ENCODE measurements at regions not wholly inside any gene's neighbourhood (a gene's known extent, or its start where the extent isn't known, plus 50 kb on each side); places are given as distances from the start of the nearest gene placed in this dataset.
"Not testable (repeated sequence)": the region's sequence is repeated elsewhere in the genome, so short reads cannot be mapped to it uniquely, and the experiment has no call there.

DNA sequence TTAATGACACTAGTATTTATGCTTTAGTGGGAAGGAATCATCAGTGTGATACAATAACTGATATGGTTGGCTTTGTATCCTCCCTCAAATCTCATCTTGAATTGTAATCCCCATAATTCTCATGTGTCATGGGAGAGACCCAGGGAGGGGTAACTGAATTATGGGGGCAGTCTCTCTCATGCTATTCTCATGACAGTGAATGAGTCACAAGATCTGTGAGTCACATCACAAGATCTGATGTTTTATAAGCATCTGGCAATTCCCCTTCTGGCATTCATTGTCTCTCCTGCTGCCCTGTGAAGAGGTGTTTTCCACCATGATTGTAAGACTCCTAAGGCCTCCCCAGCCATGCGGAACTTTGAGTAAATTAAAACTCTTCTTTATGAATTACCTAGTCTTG, 1760.3 kb downstream of the NCAM2 start:
- H3K9me3 Mint-ChIP-seq: no peaks in the 10 kb centered on the region
- no peaks in the 10 kb centered on the region for H3K27me3 Mint-ChIP-seq
- H3K4me1 Mint-ChIP-seq: no peaks in the 10 kb centered on the region
- H3K4me3 Mint-ChIP-seq: no peak overlapping the region
- DNase-seq (no peak), ATAC-seq (ENCODE audit: low read depth in 2 of 2) (no peak)
- no peaks in the 10 kb centered on the region for H3K36me3 Mint-ChIP-seq
- no peak overlapping the region for H3K27ac Mint-ChIP-seq

DNA sequence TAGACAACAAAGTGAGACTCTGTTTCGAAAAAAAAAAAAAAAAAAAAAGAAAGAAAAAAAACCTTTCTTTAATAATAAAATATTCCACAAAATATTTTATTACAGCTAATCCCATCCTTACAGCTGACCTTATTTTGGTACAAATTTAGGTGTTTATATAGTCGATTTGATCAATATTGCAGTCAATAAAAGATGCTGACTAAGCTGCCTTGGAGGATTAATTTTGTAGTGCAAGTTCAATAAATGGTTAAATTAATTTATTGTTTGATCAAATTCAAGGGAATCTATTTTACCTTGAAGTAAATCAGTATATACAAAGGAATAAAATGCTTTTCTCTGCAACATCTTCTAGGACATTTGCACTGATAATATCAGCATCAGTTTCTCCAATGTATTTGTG, 1764.3 kb downstream of the NCAM2 start:
- H3K36me3 Mint-ChIP-seq: no peaks in the 10 kb centered on the region
- peaks cover 0 to 7% (median 2%) of the 10 kb centered on the region in 7 donors for H3K9me3 Mint-ChIP-seq
- H3K27me3 Mint-ChIP-seq: no peaks in the 10 kb centered on the region
- ATAC-seq (ENCODE audit: low read depth in 2 of 2) (no peak), DNase-seq (no peak)
- no peak overlapping the region for H3K4me3 Mint-ChIP-seq
- H3K27ac Mint-ChIP-seq: no peak overlapping the region
- no peaks in the 10 kb centered on the region for H3K4me1 Mint-ChIP-seq

DNA sequence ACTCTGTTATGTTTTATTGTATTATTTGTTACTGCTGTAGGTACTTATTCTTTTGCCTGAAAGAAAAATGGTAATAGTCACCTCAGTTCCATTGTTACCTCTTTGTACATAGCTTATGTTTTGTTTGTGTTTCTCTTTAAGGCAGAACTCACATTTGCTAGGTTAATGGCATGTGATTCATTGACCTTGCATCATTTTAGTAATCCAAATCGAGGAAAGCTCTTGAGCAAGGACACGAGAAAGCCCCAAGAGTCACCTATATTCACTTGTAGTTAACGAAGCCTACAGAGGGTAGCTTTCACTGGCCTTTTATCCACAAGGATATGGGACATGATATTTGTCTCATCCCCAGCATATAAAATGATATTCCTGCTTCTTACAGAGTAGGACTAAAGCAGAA, 1765.2 kb downstream of the NCAM2 start:
- Mint-ChIP-seq H3K9me3 (peaks cover 0 to 7% (median 2%) of the 10 kb centered on the region in 7 donors), H3K27me3 (no peaks in the 10 kb centered on the region), H3K27ac (no peak overlapping the region), H3K4me3 (no peak overlapping the region), H3K36me3 (no peaks in the 10 kb centered on the region), H3K4me1 (no peaks in the 10 kb centered on the region)
- DNase-seq: no peak
- no peak for ATAC-seq (ENCODE audit: low read depth in 2 of 2)

DNA sequence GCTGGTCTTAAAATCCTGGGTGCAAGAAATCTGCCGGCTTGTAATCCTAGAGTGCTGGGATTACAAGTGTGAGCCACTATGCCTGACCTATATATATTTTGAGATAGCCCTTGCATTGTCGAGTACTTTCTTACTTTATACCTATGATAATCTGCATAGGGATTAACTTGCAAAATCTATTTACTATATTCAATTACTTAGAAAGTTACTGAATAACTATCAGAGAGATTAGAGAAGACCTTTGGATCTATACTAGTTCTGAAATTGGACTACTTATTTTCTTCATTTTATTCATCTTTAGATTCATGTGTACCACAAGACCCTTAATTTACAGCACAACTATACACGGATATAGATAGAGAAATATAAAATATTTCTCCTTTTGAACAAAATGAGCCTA, 1766.0 kb downstream of the NCAM2 start:
- no peak for ATAC-seq (ENCODE audit: low read depth in 2 of 2)
- Mint-ChIP-seq H3K9me3 (peaks cover 0 to 7% (median 2%) of the 10 kb centered on the region in 7 donors), H3K36me3 (no peaks in the 10 kb centered on the region), H3K4me1 (no peaks in the 10 kb centered on the region), H3K4me3 (no peak overlapping the region), H3K27me3 (no peaks in the 10 kb centered on the region), H3K27ac (no peak overlapping the region)
- no peak for DNase-seq

DNA sequence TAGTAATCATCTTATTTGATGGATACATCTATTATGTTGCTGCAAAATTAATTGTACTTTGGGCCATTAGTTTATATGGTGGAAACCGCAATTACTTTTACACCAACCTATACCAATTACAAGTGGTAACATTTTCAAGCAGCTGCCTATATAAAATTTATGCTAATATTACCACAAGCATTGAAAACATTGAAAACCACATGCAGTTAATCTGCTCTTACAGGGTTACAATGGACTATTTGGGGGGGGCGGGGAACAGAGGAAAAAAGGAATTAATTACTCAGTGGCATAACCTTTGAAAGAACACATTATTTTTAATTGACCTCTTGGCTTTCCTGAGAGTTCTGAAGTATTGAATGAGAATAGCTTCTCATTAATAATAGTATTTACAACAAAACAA, 1793.2 kb downstream of the NCAM2 start:
- Mint-ChIP-seq H3K27ac (no peak overlapping the region), H3K36me3 (no peaks in the 10 kb centered on the region), H3K9me3 (peaks cover 0 to 2% (median 0%) of the 10 kb centered on the region in 7 donors), H3K27me3 (no peaks in the 10 kb centered on the region), H3K4me3 (no peak overlapping the region), H3K4me1 (peaks cover 1 to 2% (median 2%) of the 10 kb centered on the region in 3 donors)
- ATAC-seq (ENCODE audit: low read depth in 2 of 2) (no peak), DNase-seq (no peak)

DNA sequence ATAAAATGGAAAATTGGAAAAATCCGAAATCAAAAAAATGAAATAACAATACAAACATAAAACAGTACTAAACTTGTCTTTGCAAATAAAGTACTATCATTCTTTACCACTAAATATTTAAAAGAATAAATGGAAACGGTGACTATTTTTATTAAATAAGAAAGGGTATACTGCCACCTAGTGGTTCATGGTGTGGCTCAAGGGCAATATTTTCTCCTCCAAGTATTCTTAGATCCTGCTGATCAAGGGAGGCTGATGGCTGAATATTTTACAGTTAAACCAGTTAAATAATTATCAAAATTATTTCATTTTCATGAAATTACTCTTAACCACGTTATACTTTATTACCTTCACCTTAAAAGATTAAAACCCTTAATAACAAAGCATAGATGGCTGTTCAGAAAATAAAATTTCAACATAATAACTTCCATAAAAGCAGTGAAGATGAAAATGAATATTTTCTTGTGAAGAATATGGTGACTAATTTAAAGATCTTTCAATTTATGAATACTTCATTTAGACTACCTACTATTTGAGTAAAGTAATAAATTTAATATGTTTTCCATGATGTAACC, 1793.9 kb downstream of the NCAM2 start:
- Mint-ChIP-seq H3K27ac (no peak overlapping the region), H3K4me3 (no peak overlapping the region), H3K27me3 (no peaks in the 10 kb centered on the region), H3K36me3 (no peaks in the 10 kb centered on the region), H3K9me3 (peaks cover 0 to 3% (median 0%) of the 10 kb centered on the region in 7 donors), H3K4me1 (peaks cover 3 to 7% (median 4%) of the 10 kb centered on the region in 3 donors)
- peak; percentile 26 for DNase-seq
- peak in 1 of 2 donors; percentile 25 for ATAC-seq (ENCODE audit: low read depth in 2 of 2)

DNA sequence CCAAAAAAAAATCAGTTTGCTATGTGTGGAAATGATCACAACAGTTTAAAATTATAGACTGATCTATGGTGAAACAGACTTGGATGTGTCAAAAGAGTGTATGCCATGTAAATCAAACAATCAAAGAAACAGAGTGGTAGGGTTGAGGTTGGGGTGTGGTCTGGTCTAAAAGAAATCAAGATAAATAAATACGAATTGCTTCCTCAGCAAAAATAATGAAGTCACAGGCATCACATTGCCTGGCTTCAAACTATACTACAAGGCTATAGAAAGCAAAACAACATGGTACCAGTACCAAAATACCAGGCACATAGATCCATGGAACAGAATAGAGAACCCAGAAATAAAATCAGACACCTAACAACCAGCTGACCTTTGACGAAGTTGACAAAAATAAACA, 1796.9 kb downstream of the NCAM2 start:
- no peaks in the 10 kb centered on the region for H3K27me3 Mint-ChIP-seq
- ATAC-seq (ENCODE audit: low read depth in 2 of 2): no peak
- peaks cover 0 to 3% (median 0%) of the 10 kb centered on the region in 7 donors for H3K9me3 Mint-ChIP-seq
- no peaks in the 10 kb centered on the region for H3K36me3 Mint-ChIP-seq
- DNase-seq: no peak
- no peak overlapping the region for H3K4me3 Mint-ChIP-seq
- no peak overlapping the region for H3K27ac Mint-ChIP-seq
- peaks cover 3 to 7% (median 4%) of the 10 kb centered on the region in 3 donors for H3K4me1 Mint-ChIP-seq

DNA sequence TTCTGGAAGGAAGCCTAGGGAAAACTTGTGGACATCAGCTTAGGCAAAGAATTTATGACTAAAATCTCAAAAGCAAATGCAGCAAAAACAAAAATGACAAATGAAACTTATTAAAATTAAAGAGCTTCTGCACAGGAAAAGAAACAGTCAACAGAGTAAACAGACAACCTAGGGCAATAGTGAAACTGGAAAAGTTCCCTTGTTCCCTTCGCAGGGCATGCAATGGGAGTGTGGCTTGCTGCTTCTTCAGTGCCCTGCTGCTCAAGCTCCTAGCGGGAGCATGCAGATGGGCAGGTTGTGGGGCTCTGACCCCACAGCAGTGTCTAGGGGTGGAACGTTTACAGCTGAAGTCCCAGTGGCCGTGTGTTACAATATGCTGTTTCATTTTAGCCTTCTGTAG, 1797.4 kb downstream of the NCAM2 start:
- peaks cover 3 to 7% (median 4%) of the 10 kb centered on the region in 3 donors for H3K4me1 Mint-ChIP-seq
- ATAC-seq (ENCODE audit: low read depth in 2 of 2) (no peak), DNase-seq (no peak)
- no peaks in the 10 kb centered on the region for H3K36me3 Mint-ChIP-seq
- H3K4me3 Mint-ChIP-seq: peak overlapping the region in 1 of 8 donors; percentile 62
- peaks cover 0 to 3% (median 0%) of the 10 kb centered on the region in 7 donors for H3K9me3 Mint-ChIP-seq
- H3K27me3 Mint-ChIP-seq: no peaks in the 10 kb centered on the region
- H3K27ac Mint-ChIP-seq: no peak overlapping the region

DNA sequence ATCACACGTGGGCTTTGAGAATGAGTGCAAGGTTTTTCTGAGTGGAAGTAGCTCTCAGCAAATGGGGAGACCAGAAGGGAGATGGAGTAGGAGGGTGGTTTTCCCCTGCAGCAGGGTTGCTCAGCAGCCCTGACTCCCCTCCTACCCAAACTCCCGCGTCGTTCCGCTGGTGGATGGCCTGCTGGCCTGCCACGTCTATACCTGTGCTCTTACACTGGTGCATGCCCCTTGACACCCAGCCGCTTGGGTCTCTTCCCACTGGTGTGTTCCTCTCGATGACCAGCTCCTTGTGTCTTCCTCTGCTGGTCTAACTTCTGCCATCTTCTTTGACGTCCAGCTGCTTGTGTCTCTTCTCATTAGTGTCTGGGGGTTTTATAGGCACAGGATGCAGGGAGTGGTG, 1797.9 kb downstream of the NCAM2 start:
- H3K9me3 Mint-ChIP-seq: peaks cover 0 to 3% (median 0%) of the 10 kb centered on the region in 7 donors
- peaks cover 3 to 7% (median 4%) of the 10 kb centered on the region in 3 donors for H3K4me1 Mint-ChIP-seq
- DNase-seq (no peak), ATAC-seq (ENCODE audit: low read depth in 2 of 2) (no peak)
- no peaks in the 10 kb centered on the region for H3K36me3 Mint-ChIP-seq
- H3K27ac Mint-ChIP-seq: peak overlapping the region in 1 of 6 donors; percentile 66
- no peak overlapping the region for H3K4me3 Mint-ChIP-seq
- H3K27me3 Mint-ChIP-seq: no peaks in the 10 kb centered on the region

DNA sequence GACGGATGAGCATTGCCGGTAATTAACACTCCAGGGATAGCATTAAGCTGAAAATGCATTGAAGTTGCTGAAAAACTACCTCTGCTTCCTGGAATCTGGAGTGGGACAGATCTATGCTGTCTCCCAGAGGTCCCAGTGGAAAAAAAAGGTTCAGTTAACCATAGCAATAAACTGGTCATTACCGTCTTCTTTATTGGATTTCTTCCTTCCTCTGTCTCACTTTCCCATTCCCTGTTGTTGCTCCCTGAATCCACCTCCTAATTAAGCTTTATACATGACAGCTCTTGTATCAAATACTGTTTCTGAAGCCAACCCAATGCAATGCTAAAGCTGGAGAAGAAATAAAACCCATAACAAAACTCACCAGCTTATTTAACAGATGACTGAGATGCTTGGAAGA, 1805.9 kb downstream of the NCAM2 start:
- ATAC-seq (ENCODE audit: low read depth in 2 of 2) (no peak), DNase-seq (no peak)
- peaks cover 0 to 6% (median 0%) of the 10 kb centered on the region in 3 donors for H3K27me3 Mint-ChIP-seq
- H3K36me3 Mint-ChIP-seq: no peaks in the 10 kb centered on the region
- H3K9me3 Mint-ChIP-seq: peaks cover 0 to 5% (median 0%) of the 10 kb centered on the region in 7 donors
- no peaks in the 10 kb centered on the region for H3K4me1 Mint-ChIP-seq
- H3K4me3 Mint-ChIP-seq: no peak overlapping the region
- H3K27ac Mint-ChIP-seq: no peak overlapping the region

DNA sequence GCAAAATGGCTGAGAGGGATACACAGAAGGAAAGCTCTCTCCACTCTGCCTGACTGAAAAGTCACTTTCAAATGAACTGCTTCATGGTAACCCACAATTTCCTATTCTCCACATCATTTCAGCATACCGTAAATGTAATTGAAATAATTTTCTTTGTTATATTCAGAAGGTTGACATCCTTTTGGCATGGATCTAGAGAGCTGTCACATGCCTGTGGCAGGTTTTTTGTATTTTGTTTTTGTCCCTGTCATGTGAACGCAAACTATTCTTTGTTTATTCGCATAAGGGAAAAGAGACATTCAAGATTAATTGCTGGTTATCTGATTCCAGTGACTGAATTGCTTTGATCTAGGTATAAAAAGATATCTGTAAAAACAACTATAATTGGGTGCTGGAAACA, 1808.1 kb downstream of the NCAM2 start:
- no peak overlapping the region for H3K4me3 Mint-ChIP-seq
- H3K36me3 Mint-ChIP-seq: no peaks in the 10 kb centered on the region
- ATAC-seq (ENCODE audit: low read depth in 2 of 2) (no peak), DNase-seq (no peak)
- H3K4me1 Mint-ChIP-seq: no peaks in the 10 kb centered on the region
- H3K27ac Mint-ChIP-seq: no peak overlapping the region
- peaks cover 0 to 6% (median 0%) of the 10 kb centered on the region in 3 donors for H3K27me3 Mint-ChIP-seq
- peaks cover 0 to 5% (median 0%) of the 10 kb centered on the region in 7 donors for H3K9me3 Mint-ChIP-seq

DNA sequence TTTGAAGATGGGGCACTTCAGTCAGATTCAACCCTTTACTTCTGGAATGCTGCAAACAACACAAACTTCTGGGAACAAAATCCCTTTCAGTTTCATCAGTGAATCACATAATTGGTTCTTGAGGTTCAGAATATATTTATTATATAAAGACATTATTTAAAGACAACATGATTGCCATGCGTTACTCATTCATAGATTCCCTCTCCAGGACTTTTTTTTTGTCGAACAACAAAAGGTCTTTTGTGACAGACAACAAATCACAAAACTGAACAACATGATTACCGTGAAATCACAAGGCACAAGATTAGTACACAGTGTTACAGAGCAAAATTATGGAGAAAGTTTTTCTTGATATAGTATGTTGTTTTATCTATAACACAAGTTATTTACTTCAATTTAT, 1815.0 kb downstream of the NCAM2 start:
- no peak for DNase-seq
- peaks cover 0 to 5% (median 2%) of the 10 kb centered on the region in 7 donors for H3K9me3 Mint-ChIP-seq
- H3K27me3 Mint-ChIP-seq: peaks cover 0 to 6% (median 0%) of the 10 kb centered on the region in 3 donors
- ATAC-seq (ENCODE audit: low read depth in 2 of 2): no peak
- H3K27ac Mint-ChIP-seq: no peak overlapping the region
- no peak overlapping the region for H3K4me3 Mint-ChIP-seq
- no peaks in the 10 kb centered on the region for H3K36me3 Mint-ChIP-seq
- no peaks in the 10 kb centered on the region for H3K4me1 Mint-ChIP-seq

DNA sequence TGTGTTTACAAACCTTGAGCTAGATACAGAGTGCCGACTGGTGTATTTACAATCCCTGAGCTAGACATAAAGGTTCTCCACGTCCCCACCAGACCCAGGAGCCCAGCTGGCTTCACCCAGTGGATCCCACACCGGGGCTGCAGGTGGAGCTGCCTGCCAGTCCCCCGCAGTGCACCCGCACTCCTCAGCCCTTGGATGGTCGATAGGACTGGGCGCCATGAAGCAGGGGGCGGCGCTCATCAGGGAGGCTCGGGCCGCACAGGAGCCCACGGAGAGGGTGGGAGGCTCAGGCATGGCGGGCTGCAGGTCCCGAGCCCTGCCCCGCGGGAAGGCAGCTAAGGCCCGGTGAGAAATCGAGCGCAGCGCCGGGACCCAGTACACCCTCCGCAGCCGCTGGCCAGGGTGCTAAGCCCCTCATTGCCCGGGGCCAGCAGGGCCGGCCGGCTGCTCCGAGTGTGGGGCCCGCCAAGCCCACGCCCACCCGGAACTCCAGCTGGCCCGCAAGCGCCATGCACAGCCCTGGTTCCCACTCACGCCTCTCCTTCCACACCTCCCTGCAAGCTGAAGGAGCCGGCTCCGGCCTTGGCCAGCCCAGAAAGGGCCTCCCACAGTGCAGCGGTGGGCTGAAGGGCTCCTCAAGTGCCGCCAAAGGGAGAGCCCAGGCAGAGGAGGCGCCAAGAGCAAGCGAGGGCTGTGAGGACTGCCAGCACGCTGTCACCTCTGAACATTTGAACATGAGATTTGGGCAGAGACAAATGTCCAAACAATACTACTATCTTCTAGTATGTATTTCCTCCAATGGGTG, 1820.7 kb downstream of the NCAM2 start:
- not testable (repeated sequence) for H3K4me3 Mint-ChIP-seq, H3K27ac Mint-ChIP-seq, H3K4me1 Mint-ChIP-seq

DNA sequence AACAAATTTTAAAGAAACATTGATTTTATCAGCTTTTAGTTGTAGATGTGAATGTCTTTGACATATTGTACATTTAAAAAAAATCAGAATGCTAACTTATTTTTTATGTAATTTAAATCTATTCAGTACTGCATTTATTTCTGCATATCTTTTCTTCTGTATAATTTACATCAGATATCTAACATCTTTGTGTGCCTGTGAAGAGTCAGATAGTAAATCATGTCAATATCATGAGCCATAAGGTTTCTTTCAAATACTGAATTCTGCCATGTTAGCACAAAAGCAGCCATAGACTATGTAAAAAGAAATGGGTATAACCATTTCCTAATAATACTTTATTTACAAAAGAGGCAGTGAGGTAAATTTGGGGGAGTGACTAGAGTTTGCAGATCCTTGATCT, 1829.2 kb downstream of the NCAM2 start:
- Mint-ChIP-seq H3K27ac (no peak overlapping the region), H3K4me1 (no peaks in the 10 kb centered on the region), H3K4me3 (no peak overlapping the region), H3K9me3 (peaks cover 13 to 22% (median 18%) of the 10 kb centered on the region in 7 donors), H3K36me3 (peaks cover 7 to 19% of the 10 kb centered on the region in 2 donors), H3K27me3 (no peaks in the 10 kb centered on the region)
- no peak for ATAC-seq (ENCODE audit: low read depth in 2 of 2)
- no peak for DNase-seq

More for the DNA sequence above, 1820.7 kb downstream of the NCAM2 start:
- not testable (repeated sequence) for DNase-seq; ATAC-seq (ENCODE audit: low read depth in 2 of 2); H3K9me3 Mint-ChIP-seq; H3K27me3 Mint-ChIP-seq; H3K36me3 Mint-ChIP-seq
